ENCODE measurements at regions not wholly inside any gene's neighbourhood (a gene's known extent, or its start where the extent isn't known, plus 50 kb on each side); places are given as distances from the start of the nearest gene placed in this dataset.

DNA sequence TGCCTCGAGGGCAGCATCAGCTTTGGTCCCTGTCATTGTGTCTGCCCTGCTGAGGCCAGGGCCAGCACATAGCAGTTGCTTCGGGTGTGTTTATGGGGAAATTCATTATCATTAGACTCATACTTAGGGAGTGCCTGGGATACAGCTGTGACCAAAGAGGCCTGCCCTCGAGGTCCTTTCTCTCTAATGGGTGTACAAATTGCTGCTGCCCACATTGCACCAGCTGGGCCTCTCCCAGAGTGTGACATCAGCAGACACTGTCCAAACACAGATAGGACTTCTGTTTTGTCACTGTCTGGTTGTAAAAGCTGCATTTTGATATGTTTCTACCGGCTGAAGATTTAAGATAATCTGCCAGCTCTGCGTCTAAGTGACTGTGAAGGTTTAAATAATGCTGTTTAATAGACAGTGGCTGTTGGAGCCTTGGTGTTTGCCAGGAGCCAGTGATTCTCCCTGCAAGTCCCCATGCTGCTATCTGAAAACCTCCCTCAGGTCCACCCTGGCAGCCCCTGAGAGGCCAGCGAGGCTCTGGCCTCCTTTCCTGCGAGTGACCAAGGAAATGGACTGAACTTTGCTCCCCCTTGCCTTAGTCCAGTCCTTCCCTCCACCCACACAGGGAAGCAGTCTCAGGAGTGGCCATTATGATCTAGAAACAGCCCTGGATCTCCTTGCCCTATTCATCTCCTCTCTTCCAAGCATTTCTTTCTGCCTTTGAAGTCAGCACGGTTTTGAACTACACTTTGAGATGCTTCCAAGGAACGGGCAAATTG lies 505.2 kb downstream of the TBC1D22A start:
- DNase-seq (ENCODE audit: low spot score in 2 of 2): no peak
- no peaks in the 10 kb centered on the region for H3K36me3 ChIP-seq
- H3K9me3 ChIP-seq: peaks cover 0 to 23% (median 0%) of the 10 kb centered on the region in 4 donors
- TF ChIP-seq, protein P1, sequence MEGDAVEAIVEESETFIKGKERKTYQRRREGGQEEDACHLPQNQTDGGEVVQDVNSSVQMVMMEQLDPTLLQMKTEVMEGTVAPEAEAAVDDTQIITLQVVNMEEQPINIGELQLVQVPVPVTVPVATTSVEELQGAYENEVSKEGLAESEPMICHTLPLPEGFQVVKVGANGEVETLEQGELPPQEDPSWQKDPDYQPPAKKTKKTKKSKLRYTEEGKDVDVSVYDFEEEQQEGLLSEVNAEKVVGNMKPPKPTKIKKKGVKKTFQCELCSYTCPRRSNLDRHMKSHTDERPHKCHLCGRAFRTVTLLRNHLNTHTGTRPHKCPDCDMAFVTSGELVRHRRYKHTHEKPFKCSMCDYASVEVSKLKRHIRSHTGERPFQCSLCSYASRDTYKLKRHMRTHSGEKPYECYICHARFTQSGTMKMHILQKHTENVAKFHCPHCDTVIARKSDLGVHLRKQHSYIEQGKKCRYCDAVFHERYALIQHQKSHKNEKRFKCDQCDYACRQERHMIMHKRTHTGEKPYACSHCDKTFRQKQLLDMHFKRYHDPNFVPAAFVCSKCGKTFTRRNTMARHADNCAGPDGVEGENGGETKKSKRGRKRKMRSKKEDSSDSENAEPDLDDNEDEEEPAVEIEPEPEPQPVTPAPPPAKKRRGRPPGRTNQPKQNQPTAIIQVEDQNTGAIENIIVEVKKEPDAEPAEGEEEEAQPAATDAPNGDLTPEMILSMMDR (IDR thresholded peaks at IDR 0.05): no peak
- TF ChIP-seq EP300 (IDR thresholded peaks at IDR 0.05) (no peak), POLR2A (IDR thresholded peaks at IDR 0.05) (no peak)
- H3K27me3 ChIP-seq: no peaks in the 10 kb centered on the region
- 60 to 63% methylated on average over 8 to 9 of the region's 9 CpGs for WGBS, 2 donors
- H3K4me1 ChIP-seq: no peaks in the 10 kb centered on the region
- H3K4me3 ChIP-seq: no peak overlapping the region
- H3K27ac ChIP-seq: no peak overlapping the region

DNA sequence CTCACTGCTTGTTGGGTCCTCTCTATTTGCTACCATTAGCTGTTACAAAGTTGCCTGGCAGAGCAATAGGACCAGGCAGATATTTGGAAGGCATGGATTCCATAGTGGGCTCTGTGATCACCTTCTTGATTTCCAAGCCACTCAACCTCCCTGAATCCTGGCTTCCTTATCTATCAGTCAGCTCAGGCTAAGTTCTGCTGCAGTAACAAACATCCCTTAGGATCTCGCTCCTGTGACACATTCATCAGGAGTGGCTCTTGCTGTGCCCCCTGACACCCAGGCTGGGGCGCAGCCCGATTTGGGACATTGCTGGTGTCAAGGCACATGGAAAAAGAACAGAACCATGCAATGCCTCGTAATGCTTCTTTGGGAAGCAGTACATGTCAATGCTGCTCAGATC lies 503.9 kb downstream of the TBC1D22A start:
- Histone ChIP-seq H3K4me1 (no peaks in the 10 kb centered on the region), H3K27me3 (no peaks in the 10 kb centered on the region), H3K36me3 (no peaks in the 10 kb centered on the region), H3K27ac (no peak overlapping the region), H3K9me3 (peaks cover 0 to 21% (median 0%) of the 10 kb centered on the region in 4 donors), H3K4me3 (no peak overlapping the region)
- TF ChIP-seq EP300 (IDR thresholded peaks at IDR 0.05): no peak
- no peak for TF ChIP-seq POLR2A (IDR thresholded peaks at IDR 0.05)
- TF ChIP-seq, protein P1 (IDR thresholded peaks at IDR 0.05): no peak
- WGBS, 2 donors: 87 to 89% methylated on average over 4 of the region's 4 CpGs
- no peak for DNase-seq (ENCODE audit: low spot score in 2 of 2)

DNA sequence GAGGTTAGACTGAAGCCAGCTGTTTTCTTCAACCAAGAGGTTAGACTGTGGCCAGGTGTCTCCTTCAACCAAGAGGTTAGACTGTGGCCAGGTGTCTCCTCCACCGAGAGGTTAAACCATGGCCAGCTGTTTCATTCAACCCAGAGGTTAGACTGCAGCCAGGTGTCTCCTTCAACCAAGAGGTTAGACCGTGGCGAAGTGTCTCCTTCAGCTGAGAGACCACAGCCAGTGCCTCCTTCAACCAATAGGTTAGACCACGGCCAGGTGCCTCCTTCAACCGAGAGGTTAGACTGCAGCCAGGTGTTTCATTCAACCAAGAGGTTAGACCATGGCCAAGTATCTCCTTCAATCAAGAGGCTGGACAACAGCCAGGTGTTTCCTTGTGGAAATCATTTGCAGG lies 498.1 kb downstream of the TBC1D22A start:
- Histone ChIP-seq H3K36me3 (no peaks in the 10 kb centered on the region), H3K4me3 (no peak overlapping the region), H3K27me3 (no peaks in the 10 kb centered on the region), H3K9me3 (no peaks in the 10 kb centered on the region), H3K27ac (no peak overlapping the region), H3K4me1 (no peaks in the 10 kb centered on the region)
- DNase-seq (ENCODE audit: low spot score in 2 of 2): no peak
- TF ChIP-seq, protein P1 (IDR thresholded peaks at IDR 0.05): no peak
- no peak for TF ChIP-seq POLR2A (IDR thresholded peaks at IDR 0.05)
- no peak for TF ChIP-seq EP300 (IDR thresholded peaks at IDR 0.05)
- WGBS, 2 donors: 86 to 97% methylated on average over 4 to 5 of the region's 5 CpGs

DNA sequence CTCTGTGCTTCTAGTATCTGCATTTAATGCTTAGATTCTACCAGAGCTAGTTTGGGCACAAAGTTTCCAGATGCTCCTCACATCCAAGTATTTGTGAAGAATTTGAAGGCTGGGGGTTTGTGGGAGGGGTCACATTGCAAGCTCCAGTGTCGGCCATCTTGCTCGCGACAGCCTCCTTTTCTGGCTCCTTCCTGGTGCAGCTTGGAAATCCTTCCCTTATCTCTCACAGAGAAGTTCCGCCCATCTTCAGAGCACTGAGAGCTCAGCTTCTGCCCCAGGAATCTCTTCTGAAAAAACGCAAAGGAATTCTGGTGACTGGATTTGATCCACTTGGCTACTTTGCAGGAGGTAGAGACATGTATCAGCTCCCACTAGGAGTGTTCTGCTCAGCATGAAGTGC lies 497.5 kb downstream of the TBC1D22A start:
- Histone ChIP-seq H3K27me3 (no peaks in the 10 kb centered on the region), H3K9me3 (no peaks in the 10 kb centered on the region), H3K36me3 (no peaks in the 10 kb centered on the region), H3K27ac (no peak overlapping the region), H3K4me1 (no peaks in the 10 kb centered on the region), H3K4me3 (no peak overlapping the region)
- 84 to 94% methylated on average over 5 of the region's 5 CpGs for WGBS, 2 donors
- no peak for DNase-seq (ENCODE audit: low spot score in 2 of 2)
- no peak for TF ChIP-seq POLR2A (IDR thresholded peaks at IDR 0.05)
- TF ChIP-seq EP300 (IDR thresholded peaks at IDR 0.05): no peak
- TF ChIP-seq, protein P1 (IDR thresholded peaks at IDR 0.05): no peak

DNA sequence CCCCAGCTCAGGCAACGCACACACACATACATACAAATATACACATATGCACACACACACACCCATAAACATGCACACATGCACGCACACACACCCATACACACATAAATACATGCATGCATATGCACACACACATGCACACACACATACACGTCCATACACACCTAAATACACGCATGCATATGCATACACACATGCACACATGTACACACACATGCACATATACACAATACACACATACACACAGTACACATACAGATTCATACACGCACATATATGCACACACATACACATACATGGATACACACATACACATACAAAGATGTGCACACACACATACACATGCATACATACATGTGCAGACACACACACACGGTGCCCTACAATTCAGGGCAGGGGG lies 496.6 kb downstream of the TBC1D22A start:
- no peak for DNase-seq (ENCODE audit: low spot score in 2 of 2)
- H3K27ac ChIP-seq: no peak overlapping the region
- no peaks in the 10 kb centered on the region for H3K36me3 ChIP-seq
- no peaks in the 10 kb centered on the region for H3K27me3 ChIP-seq
- WGBS, 2 donors: 77 to 87% methylated on average over 6 of the region's 6 CpGs
- TF ChIP-seq, protein P1 (IDR thresholded peaks at IDR 0.05): no peak
- no peak overlapping the region for H3K4me3 ChIP-seq
- H3K9me3 ChIP-seq: no peaks in the 10 kb centered on the region
- H3K4me1 ChIP-seq: no peaks in the 10 kb centered on the region

All from tibial nerve (tissue), 4 donors.